ENCODE measurements at regions not wholly inside any gene's neighbourhood (a gene's known extent, or its start where the extent isn't known, plus 50 kb on each side); places are given as distances from the start of the nearest gene placed in this dataset.

DNA sequence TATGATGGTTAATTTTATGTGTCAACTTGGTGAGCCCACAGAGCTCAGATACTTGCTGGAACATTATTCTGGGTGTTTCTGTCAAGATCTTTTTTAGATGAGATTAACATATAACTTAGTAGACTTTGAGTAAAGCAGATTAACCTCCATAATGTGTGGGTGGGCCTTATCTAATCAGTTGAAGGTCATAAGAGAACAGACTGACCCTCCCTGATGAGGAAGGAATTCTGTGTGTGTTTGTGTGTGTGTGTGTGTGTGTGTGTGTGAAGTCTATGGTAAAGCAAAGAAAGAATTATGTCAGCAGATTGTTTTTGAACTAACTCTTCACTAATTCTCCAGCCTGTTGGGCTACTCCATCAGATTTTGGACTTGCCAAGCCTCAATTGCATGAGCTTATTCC is 232.2 kb upstream of the MEX3C start:
- TF ChIP-seq EZH2phosphoT487 (IDR thresholded peaks at IDR 0.05): no peak
- no peak for TF ChIP-seq EZH2 (IDR thresholded peaks at IDR 0.05)
- TF ChIP-seq, protein P1, sequence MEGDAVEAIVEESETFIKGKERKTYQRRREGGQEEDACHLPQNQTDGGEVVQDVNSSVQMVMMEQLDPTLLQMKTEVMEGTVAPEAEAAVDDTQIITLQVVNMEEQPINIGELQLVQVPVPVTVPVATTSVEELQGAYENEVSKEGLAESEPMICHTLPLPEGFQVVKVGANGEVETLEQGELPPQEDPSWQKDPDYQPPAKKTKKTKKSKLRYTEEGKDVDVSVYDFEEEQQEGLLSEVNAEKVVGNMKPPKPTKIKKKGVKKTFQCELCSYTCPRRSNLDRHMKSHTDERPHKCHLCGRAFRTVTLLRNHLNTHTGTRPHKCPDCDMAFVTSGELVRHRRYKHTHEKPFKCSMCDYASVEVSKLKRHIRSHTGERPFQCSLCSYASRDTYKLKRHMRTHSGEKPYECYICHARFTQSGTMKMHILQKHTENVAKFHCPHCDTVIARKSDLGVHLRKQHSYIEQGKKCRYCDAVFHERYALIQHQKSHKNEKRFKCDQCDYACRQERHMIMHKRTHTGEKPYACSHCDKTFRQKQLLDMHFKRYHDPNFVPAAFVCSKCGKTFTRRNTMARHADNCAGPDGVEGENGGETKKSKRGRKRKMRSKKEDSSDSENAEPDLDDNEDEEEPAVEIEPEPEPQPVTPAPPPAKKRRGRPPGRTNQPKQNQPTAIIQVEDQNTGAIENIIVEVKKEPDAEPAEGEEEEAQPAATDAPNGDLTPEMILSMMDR (IDR thresholded peaks at IDR 0.05): no peak
- Mint-ChIP-seq H3K36me3 (no peaks in the 10 kb centered on the region), H3K9me3 (peaks cover 2% of the 10 kb centered on the region), H3K4me3 (no peak overlapping the region), H3K27ac (no peak overlapping the region), H3K4me1 (peaks cover 3% of the 10 kb centered on the region), H3K27me3 (ENCODE audit: insufficient read depth, low read depth) (peaks cover 5% of the 10 kb centered on the region)
- no peak for DNase-seq (ENCODE audit: low spot score)
- H3K36me3 ChIP-seq: no peaks in the 10 kb centered on the region
- no peaks in the 10 kb centered on the region for H3K4me1 ChIP-seq
- no peak overlapping the region for H3K9ac ChIP-seq
- H3K27ac ChIP-seq: no peak overlapping the region
- H3F3A ChIP-seq (ENCODE audit: low read depth): no peaks in the 10 kb centered on the region
- no peaks in the 10 kb centered on the region for H4K20me1 ChIP-seq (ENCODE audit: low read depth)
- H3K9me3 ChIP-seq (ENCODE audit: low read depth): no peaks in the 10 kb centered on the region
- no peak overlapping the region for H3K4me2 ChIP-seq
- no peaks in the 10 kb centered on the region for H3K79me2 ChIP-seq (ENCODE audit: low read depth)
- no peak overlapping the region for H3K4me3 ChIP-seq
- H3K27me3 ChIP-seq: no peaks in the 10 kb centered on the region
- no peak overlapping the region for H2AFZ ChIP-seq (replicated peaks)

DNA sequence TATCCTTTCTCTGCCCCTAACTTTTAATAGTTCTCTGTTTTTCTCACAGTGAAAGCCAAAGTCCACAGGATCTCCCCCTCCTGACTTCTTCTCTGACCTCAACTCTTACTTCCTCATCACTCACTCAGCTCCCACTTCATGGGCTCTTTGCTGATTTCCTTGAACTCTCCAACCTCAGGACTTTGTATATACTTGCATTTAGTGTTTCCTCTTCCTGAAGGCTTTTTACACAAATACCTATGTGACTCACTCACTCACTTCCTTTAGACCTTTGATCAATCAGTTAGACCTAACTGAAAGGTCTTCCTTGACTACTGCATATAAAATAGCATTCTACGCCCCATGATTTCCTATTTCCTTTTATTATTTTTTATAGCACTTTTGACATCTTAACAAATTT is 233.1 kb upstream of the MEX3C start:
- no peak overlapping the region for H3K4me3 Mint-ChIP-seq
- H3K4me1 Mint-ChIP-seq: peaks cover 3% of the 10 kb centered on the region
- no peak overlapping the region for H3K27ac ChIP-seq
- H3K27ac Mint-ChIP-seq: no peak overlapping the region
- no peaks in the 10 kb centered on the region for H3F3A ChIP-seq (ENCODE audit: low read depth)
- H3K4me1 ChIP-seq: no peaks in the 10 kb centered on the region
- H4K20me1 ChIP-seq (ENCODE audit: low read depth): no peaks in the 10 kb centered on the region
- H3K9me3 ChIP-seq (ENCODE audit: low read depth): no peaks in the 10 kb centered on the region
- peaks cover 5% of the 10 kb centered on the region for H3K27me3 Mint-ChIP-seq (ENCODE audit: insufficient read depth, low read depth)
- H3K4me2 ChIP-seq: no peak overlapping the region
- H3K79me2 ChIP-seq (ENCODE audit: low read depth): no peaks in the 10 kb centered on the region
- H3K9me3 Mint-ChIP-seq: peaks cover 2% of the 10 kb centered on the region
- H3K36me3 Mint-ChIP-seq: no peaks in the 10 kb centered on the region
- no peaks in the 10 kb centered on the region for H3K36me3 ChIP-seq
- DNase-seq (ENCODE audit: low spot score): no peak
- no peak overlapping the region for H2AFZ ChIP-seq (replicated peaks)
- no peak overlapping the region for H3K4me3 ChIP-seq
- TF ChIP-seq EZH2 (IDR thresholded peaks at IDR 0.05) (no peak), EZH2phosphoT487 (IDR thresholded peaks at IDR 0.05) (no peak)
- TF ChIP-seq, protein P1 (IDR thresholded peaks at IDR 0.05): no peak
- H3K9ac ChIP-seq: no peak overlapping the region
- no peaks in the 10 kb centered on the region for H3K27me3 ChIP-seq

DNA sequence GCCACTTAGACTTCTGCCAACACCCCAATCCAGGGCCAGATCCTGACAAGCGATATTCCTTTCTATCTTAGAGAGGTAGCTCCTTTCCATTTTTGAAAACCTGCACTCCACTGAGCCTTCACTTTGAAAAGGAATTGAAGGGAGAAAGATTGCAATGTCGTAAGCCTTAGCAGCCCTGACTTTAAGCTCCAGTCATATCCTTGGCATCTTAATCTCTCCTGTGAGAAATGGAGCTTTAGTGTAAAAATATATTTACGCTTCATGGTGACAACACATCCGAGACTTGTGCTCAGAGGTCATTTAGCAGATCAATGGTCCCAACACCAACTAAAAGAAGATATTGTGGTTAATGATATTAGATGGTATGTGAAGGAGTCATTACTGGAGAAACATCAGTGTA is 235.8 kb upstream of the MEX3C start:
- Histone ChIP-seq H3K9ac (no peak overlapping the region), H3K4me2 (no peak overlapping the region), H3K4me1 (no peaks in the 10 kb centered on the region), H2AFZ (replicated peaks) (no peak overlapping the region), H3K4me3 (no peak overlapping the region), H4K20me1 (ENCODE audit: low read depth) (no peaks in the 10 kb centered on the region), H3K9me3 (ENCODE audit: low read depth) (no peaks in the 10 kb centered on the region), H3K79me2 (ENCODE audit: low read depth) (no peaks in the 10 kb centered on the region), H3K27me3 (no peaks in the 10 kb centered on the region), H3K36me3 (no peaks in the 10 kb centered on the region), H3F3A (ENCODE audit: low read depth) (no peaks in the 10 kb centered on the region), H3K27ac (no peak overlapping the region)
- Mint-ChIP-seq H3K9me3 (peaks cover 2% of the 10 kb centered on the region), H3K4me3 (no peak overlapping the region), H3K36me3 (no peaks in the 10 kb centered on the region), H3K27me3 (ENCODE audit: insufficient read depth, low read depth) (peaks cover under 1% of the 10 kb centered on the region), H3K27ac (no peak overlapping the region), H3K4me1 (no peaks in the 10 kb centered on the region)
- TF ChIP-seq, protein P1 (IDR thresholded peaks at IDR 0.05): no peak
- TF ChIP-seq EZH2 (IDR thresholded peaks at IDR 0.05) (no peak), EZH2phosphoT487 (IDR thresholded peaks at IDR 0.05) (no peak)
- no peak for DNase-seq (ENCODE audit: low spot score)

Measured in neural progenitor cell (in vitro differentiated cells).